HCT116 (cell line): ENCODE measurements at regions not wholly inside any gene's neighbourhood (a gene's known extent, or its start where the extent isn't known, plus 50 kb on each side); places are given as distances from the start of the nearest gene placed in this dataset.

ENCODE experiments used
- ATAC-seq: fragments of 200-7000 bp; cut with Tn5 transposase; 2 replicates; pipeline ENCODE4 v1.9.1; 2020; ENCODE audit warnings: mild to moderate bottlenecking, moderate library complexity
- BruUV-seq: library from RNA; stranded (reverse); fragments of 400-500 nt; replicated peaks from 2 replicates; lab custom pipeline; 2021; lab: Mats Ljungman, UMichigan
- CTCF ChIA-PET: fragments of 300-600 bp; sonication (Branson Sonifier 250); formaldehyde crosslinking; loops from one replicate; lab custom pipeline; 2021; ENCODE audit warnings: antibody characterized with exemption; lab: Charles Lee
- POLR2A ChIA-PET: fragments of 300-600, 350-600 bp; sonication (Branson Sonifier 250); formaldehyde crosslinking; loops from one replicate; lab custom pipeline; 2021; ENCODE audit warnings: antibody characterized with exemption; lab: Charles Lee
- RAD21 ChIA-PET, 2 experiments: fragments of 300-600 bp; sonication (Branson Sonifier 250); formaldehyde crosslinking; loops; one replicate each; lab custom pipeline; 2023; ENCODE audit warnings: low total read pairs in 2 of 2; ENCODE audit not compliant: uncharacterized antibody in 2 of 2, unreplicated experiment in 2 of 2, low non-redundant PET in 1 of 2; lab: Charles Lee
- DNase-seq: peaks from one replicate; pipeline ENCODE4 v3.0.0-alpha.2; 2010; ENCODE audit warnings: low read depth, low spot score
- H2AFZ ChIP-seq: fragments of 200-600 bp; shearing (Covaris generic), sonication (generic); 2 replicates; pipeline ENCODE4 v1.6.1; 2017; ENCODE audit warnings: low read depth, mixed run types, mixed read lengths, antibody characterized with exemption, low read length; ENCODE audit not compliant: poor library complexity, severe bottlenecking
- H3K27ac ChIP-seq: 2 replicates; pipeline ENCODE4 v1.5.1; 2012; ENCODE audit warnings: low read depth, low read length
- H3K27me3 ChIP-seq: fragments of 200-600 bp; sonication (generic); 2 replicates; pipeline ENCODE4 v1.6.1; 2016; ENCODE audit warnings: mixed run types, low read length, mixed read lengths; ENCODE audit not compliant: insufficient read depth
- H3K36me3 ChIP-seq, 2 experiments: fragments of 200-500 bp in 1 of 2; fragments of 200-600 bp in 1 of 2; sonication (Bioruptor generic) in 1 of 2; sonication (generic) in 1 of 2; 2 replicates each; pipeline versions ENCODE4 v1.5.1 to v1.6.1; 2014 to 2016; ENCODE audit warnings: low read length in 2 of 2, inconsistent platforms in 1 of 2, mixed read lengths in 1 of 2, mixed run types in 1 of 2; ENCODE audit not compliant: insufficient read depth in 2 of 2, control insufficient read depth in 1 of 2
- H3K4me1 ChIP-seq, 2 experiments: fragments of 200-600 bp in 1 of 2; sonication (generic) in 1 of 2; 2 replicates each; pipeline versions ENCODE4 v1.5.1 to v1.6.1; 2012 to 2017; ENCODE audit warnings: low read length in 2 of 2, inconsistent platforms in 1 of 2, mild to moderate bottlenecking in 1 of 2, mixed read lengths in 1 of 2, mixed run types in 1 of 2, moderate library complexity in 1 of 2; ENCODE audit not compliant: insufficient read depth in 2 of 2, control insufficient read depth in 1 of 2
- H3K4me2 ChIP-seq: fragments of 200-600 bp; sonication (generic); 2 replicates; pipeline ENCODE4 v1.6.1; 2017; ENCODE audit warnings: mixed run types, low read length, mixed read lengths
- H3K4me3 ChIP-seq, 2 experiments: fragments of 200-600 bp in 1 of 2; sonication (generic) in 1 of 2; replicated peaks in 1 of 2; 2 replicates each; pipeline ENCODE4 v1.5.1; 2011 to 2016; ENCODE audit warnings: low read length in 2 of 2, control low read depth in 1 of 2, low read depth in 1 of 2, mild to moderate bottlenecking in 1 of 2, mixed read lengths in 1 of 2, mixed run types in 1 of 2
- H3K79me2 ChIP-seq: fragments of 200-600 bp; sonication (generic); 2 replicates; pipeline ENCODE4 v1.6.1; 2017; ENCODE audit warnings: mild to moderate bottlenecking, mixed run types, low read length, moderate library complexity, mixed read lengths; ENCODE audit not compliant: insufficient read depth
- H3K9ac ChIP-seq: fragments of 200-600 bp; sonication (generic); 2 replicates; pipeline ENCODE4 v1.6.1; 2016; ENCODE audit warnings: low read length, mixed read lengths
- H3K9me2 ChIP-seq: fragments of 200-600 bp; sonication (generic), shearing (Covaris generic); 2 replicates; pipeline ENCODE4 v1.6.1; 2017; ENCODE audit warnings: mixed run types, mild to moderate bottlenecking, moderate library complexity; ENCODE audit not compliant: insufficient read depth
- H3K9me3 ChIP-seq, 2 experiments: fragments of 200-500 bp in 1 of 2; fragments of 200-600 bp in 1 of 2; sonication (Bioruptor generic) in 1 of 2; sonication (generic) in 1 of 2; 2 replicates each; pipeline ENCODE4 v1.6.1; 2014 to 2017; ENCODE audit warnings: low read length in 2 of 2, mixed read lengths in 2 of 2, inconsistent platforms in 1 of 2, low read depth in 1 of 2, mild to moderate bottlenecking in 1 of 2, mixed run types in 1 of 2, moderate library complexity in 1 of 2; ENCODE audit not compliant: control insufficient read depth in 1 of 2, insufficient read depth in 1 of 2
- H4K20me1 ChIP-seq: fragments of 200-600 bp; sonication (generic), shearing (Covaris generic); 2 replicates; pipeline ENCODE4 v1.6.1; 2017; ENCODE audit warnings: mixed run types, mild to moderate bottlenecking, moderate library complexity; ENCODE audit not compliant: insufficient read depth
- CBX3 ChIP-seq: IDR thresholded peaks from 2 replicates; pipeline ENCODE4 v1.6.1; 2012; ENCODE audit warnings: low read depth
- CEBPB ChIP-seq: IDR thresholded peaks from 2 replicates; pipeline ENCODE4 v1.6.1; 2012; ENCODE audit warnings: low read depth
- CTCF ChIP-seq, 3 experiments: fragments of 200-600 bp in 1 of 3; sonication (generic) in 1 of 3; IDR thresholded peaks in 2 of 3; conservative IDR thresholded peaks in 1 of 3; 2 replicates each; pipeline ENCODE4 v1.5.1; 2012 to 2017; ENCODE audit warnings: low read depth in 2 of 3, low read length in 2 of 3, antibody characterized with exemption in 1 of 3, borderline replicate concordance in 1 of 3, control low read depth in 1 of 3, mild to moderate bottlenecking in 1 of 3, mixed read lengths in 1 of 3, mixed run types in 1 of 3, moderate library complexity in 1 of 3; ENCODE audit not compliant: insufficient read depth in 1 of 3
- EGR1 ChIP-seq: IDR thresholded peaks from 2 replicates; pipeline ENCODE4 v1.6.1; 2012; ENCODE audit warnings: low read depth
- ELF1 ChIP-seq: IDR thresholded peaks from 2 replicates; pipeline ENCODE4 v1.6.1; 2012; ENCODE audit warnings: low read depth, borderline replicate concordance
- EZH2 ChIP-seq: fragments of 200-600 bp; sonication (generic); IDR thresholded peaks from 2 replicates; pipeline ENCODE4 v1.6.1; 2017; ENCODE audit warnings: antibody characterized with exemption, mixed run types
- EZH2phosphoT487 ChIP-seq: fragments of 200-600 bp; IDR thresholded peaks from 2 replicates; pipeline ENCODE4 v1.6.1; 2018; ENCODE audit warnings: antibody characterized with exemption, borderline replicate concordance
- FOSL1 ChIP-seq: IDR thresholded peaks from 2 replicates; pipeline ENCODE4 v1.6.1; 2012; ENCODE audit warnings: low read depth
- JUND ChIP-seq: IDR thresholded peaks from 2 replicates; pipeline ENCODE4 v1.6.1; 2012
- MAX ChIP-seq: IDR thresholded peaks from 2 replicates; pipeline ENCODE4 v1.6.1; 2012
- POLR2A ChIP-seq: IDR thresholded peaks from 2 replicates; pipeline ENCODE4 v1.7.0; 2011; ENCODE audit warnings: borderline replicate concordance; ENCODE audit not compliant: insufficient read depth, insufficient read length; ENCODE audit errors: extremely low read depth
- POLR2AphosphoS5 ChIP-seq: IDR thresholded peaks from 2 replicates; pipeline ENCODE4 v1.6.1; 2011; ENCODE audit warnings: mild to moderate bottlenecking, low read depth, low read length, moderate library complexity
- REST ChIP-seq: IDR thresholded peaks from 2 replicates; pipeline ENCODE4 v1.6.1; 2012; ENCODE audit warnings: low read depth
- SIN3A ChIP-seq: IDR thresholded peaks from 2 replicates; pipeline ENCODE4 v1.6.1; 2012; ENCODE audit warnings: low read depth
- SP1 ChIP-seq: IDR thresholded peaks from 2 replicates; pipeline ENCODE4 v1.6.1; 2012; ENCODE audit warnings: low read depth
- SRF ChIP-seq: IDR thresholded peaks from 2 replicates; pipeline ENCODE4 v1.6.1; 2012; ENCODE audit warnings: low read depth
- YY1 ChIP-seq: IDR thresholded peaks from 2 replicates; pipeline ENCODE4 v1.6.1; 2011; ENCODE audit warnings: low read length, low read depth, moderate library complexity, mild to moderate bottlenecking; ENCODE audit not compliant: insufficient replicate concordance; ENCODE audit errors: extremely low read depth
- ZFX ChIP-seq: fragments of 450-650 bp; IDR thresholded peaks from 2 replicates; pipeline ENCODE4 v1.6.1; 2017
- ZNF274 ChIP-seq: fragments of 200-500 bp; sonication (Bioruptor generic); IDR thresholded peaks from 2 replicates; pipeline ENCODE4 v1.6.1; 2014; ENCODE audit warnings: mild to moderate bottlenecking, low read depth, low read length, inconsistent platforms
- intact Hi-C: fragments of 100-400 bp; cut with micrococcal nuclease; formaldehyde crosslinking; loops from 2 replicates; pipeline ENCODE4 v1.10.0; 2022
- TF ChIP-seq, protein P1 (sequence below): IDR thresholded peaks from 2 replicates; pipeline ENCODE4 v1.6.1; 2012

- Histone ChIP-seq H3K9me3 (no peaks in the 10 kb centered on the region), H3K27ac (no peak overlapping the region), H3K9ac (no peak overlapping the region), H3K4me2 (no peak overlapping the region), H3K4me1 (no peaks in the 10 kb centered on the region), H3K9me2 (no peaks in the 10 kb centered on the region), H3K79me2 (no peaks in the 10 kb centered on the region), H3K4me3 (no peak overlapping the region), H3K36me3 (no peaks in the 10 kb centered on the region), H4K20me1 (no peaks in the 10 kb centered on the region), H2AFZ (no peak overlapping the region), H3K27me3 (no peaks in the 10 kb centered on the region)
- RAD21 ChIA-PET, result no interaction called here
- DNase-seq (no peak), ATAC-seq (no peak)
- TF ChIP-seq EZH2 (no peak), CBX3 (no peak), EGR1 (no peak), ZFX (no peak), JUND (no peak), CEBPB (no peak), YY1 (no peak), ELF1 (no peak), SIN3A (no peak), FOSL1 (no peak), CTCF (IDR thresholded peaks at IDR 0.05 in 2 of 3, conservative IDR thresholded peaks at IDR 0.05 in 1 of 3; ENCODE audit: borderline replicate concordance in 1 of 3, insufficient read depth in 1 of 3, low read depth in 2 of 3, low read length in 2 of 3) (no peak), REST (no peak), SP1 (no peak), POLR2A (no peak), EZH2phosphoT487 (no peak), SRF (no peak), MAX (no peak), POLR2AphosphoS5 (no peak), ZNF274 (no peak)
- TF ChIP-seq, protein P1, sequence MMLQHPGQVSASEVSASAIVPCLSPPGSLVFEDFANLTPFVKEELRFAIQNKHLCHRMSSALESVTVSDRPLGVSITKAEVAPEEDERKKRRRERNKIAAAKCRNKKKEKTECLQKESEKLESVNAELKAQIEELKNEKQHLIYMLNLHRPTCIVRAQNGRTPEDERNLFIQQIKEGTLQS, result no peak
- intact Hi-C loops, result no loop called here
- CTCF ChIA-PET, result no interaction called here
- POLR2A ChIA-PET, result no interaction called here
- BruUV-seq, result no TSS peak
Measured at GRCh38 chr1:87844251-87844650, 515.6 kb downstream of the LMO4 start.
